GM12892 (cell line): ENCODE measurements at regions not wholly inside any gene's neighbourhood (a gene's known extent, or its start where the extent isn't known, plus 50 kb on each side); places are given as distances from the start of the nearest gene placed in this dataset.

Experiments used
- POLR2AphosphoS5 ChIP-seq: IDR thresholded peaks from 2 replicates; pipeline ENCODE4 v1.6.1; 2011; ENCODE audit warnings: low read depth, low read length, control low read depth
- TAF1 ChIP-seq: IDR thresholded peaks from 2 replicates; pipeline ENCODE4 v1.6.1; 2011; ENCODE audit warnings: low read depth, mild to moderate bottlenecking, control low read depth, low read length, borderline replicate concordance

GRCh38 chr6:164495882-164496495 is 813.4 kb downstream of the C6orf118 start:
- TF ChIP-seq POLR2AphosphoS5 (no peak), TAF1 (no peak)
